ENCODE measurements at regions not wholly inside any gene's neighbourhood (a gene's known extent, or its start where the extent isn't known, plus 50 kb on each side); places are given as distances from the start of the nearest gene placed in this dataset.

DNA sequence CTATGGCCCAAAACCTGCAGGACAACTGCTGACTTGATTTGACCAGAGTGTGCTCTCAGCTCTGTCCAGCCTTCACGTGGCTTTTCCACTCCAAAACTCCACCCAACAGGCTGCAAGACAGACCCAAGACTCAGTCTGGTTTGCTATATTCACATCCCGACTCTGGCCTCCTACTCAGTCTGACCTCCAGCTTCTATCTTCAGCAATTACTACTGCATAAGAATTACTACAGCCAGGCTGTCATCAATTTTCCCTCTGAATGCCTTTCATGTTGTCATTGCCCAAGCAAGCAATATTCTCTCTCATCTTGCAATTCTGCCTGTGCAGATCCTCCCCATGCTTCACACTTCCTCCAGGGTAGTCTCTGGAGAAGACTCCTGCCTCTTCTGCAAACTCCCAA is 53.6 kb upstream of the GYPC start:
- peaks cover 3% of the 10 kb centered on the region; the same call in 1 of the 2 replicates for H3K27me3 Mint-ChIP-seq (ENCODE audit: low read depth)
- peaks cover 41% of the 10 kb centered on the region for H3K36me3 Mint-ChIP-seq
- ChIA-PET CTCF (no interaction called here), POLR2A (no interaction called here)
- H3K27ac Mint-ChIP-seq = no peak overlapping the region
- H3K9me3 Mint-ChIP-seq = peaks cover 73% of the 10 kb centered on the region
- 0 out of 2 replicates have a peak, but pooled peaks cover 2% of the 10 kb centered on the region for H3K4me1 Mint-ChIP-seq
- ATAC-seq (no peak), DNase-seq (ENCODE audit: low spot score) (no peak)
- no peak for TF ChIP-seq TEAD4 (CRISPR knock-in tag; IDR thresholded peaks at IDR 0.05)
- H3K4me3 Mint-ChIP-seq = no peak overlapping the region

Data from WTC11 (cell line).